WERI-Rb-1 (cell line): ENCODE measurements at regions not wholly inside any gene's neighbourhood (a gene's known extent, or its start where the extent isn't known, plus 50 kb on each side); places are given as distances from the start of the nearest gene placed in this dataset.
"Not testable (repeated sequence)": the region's sequence is repeated elsewhere in the genome, so short reads cannot be mapped to it uniquely, and the experiment has no call there.

Source experiments
- DNase-seq: peaks from one replicate; pipeline ENCODE4 v3.0.0-alpha.2; 2020
- H3K27ac ChIP-seq: fragments of 250-450 bp; sonication (Bioruptor Pico); 2 replicates; pipeline ENCODE4 v1.5.1; 2020; ENCODE audit warnings: mild to moderate bottlenecking, moderate library complexity
- H3K27me3 ChIP-seq: fragments of 250-450 bp; sonication (Bioruptor Pico); 2 replicates; pipeline ENCODE4 v1.5.1; 2021; ENCODE audit warnings: mild to moderate bottlenecking, low read depth, moderate library complexity; ENCODE audit not compliant: insufficient read depth, severe bottlenecking
- H3K36me3 ChIP-seq: fragments of 250-450 bp; sonication (Bioruptor Pico); 2 replicates; pipeline ENCODE4 v1.5.1; 2020; ENCODE audit warnings: mild to moderate bottlenecking, moderate library complexity
- H3K4me3 ChIP-seq: 2 replicates; pipeline ENCODE4 v1.5.1; 2011; ENCODE audit warnings: low read depth, mild to moderate bottlenecking, control low read depth, low read length
- H3K9me3 ChIP-seq: fragments of 250-450 bp; sonication (Bioruptor Pico); 2 replicates; pipeline ENCODE4 v1.5.1; 2021; ENCODE audit warnings: mild to moderate bottlenecking, moderate library complexity; ENCODE audit not compliant: severe bottlenecking
- TF ChIP-seq, protein P1 (sequence below): IDR thresholded peaks from 2 replicates; pipeline ENCODE4 v1.5.1; 2011; ENCODE audit warnings: low read depth, mild to moderate bottlenecking, control low read depth, inconsistent platforms, low read length

DNA sequence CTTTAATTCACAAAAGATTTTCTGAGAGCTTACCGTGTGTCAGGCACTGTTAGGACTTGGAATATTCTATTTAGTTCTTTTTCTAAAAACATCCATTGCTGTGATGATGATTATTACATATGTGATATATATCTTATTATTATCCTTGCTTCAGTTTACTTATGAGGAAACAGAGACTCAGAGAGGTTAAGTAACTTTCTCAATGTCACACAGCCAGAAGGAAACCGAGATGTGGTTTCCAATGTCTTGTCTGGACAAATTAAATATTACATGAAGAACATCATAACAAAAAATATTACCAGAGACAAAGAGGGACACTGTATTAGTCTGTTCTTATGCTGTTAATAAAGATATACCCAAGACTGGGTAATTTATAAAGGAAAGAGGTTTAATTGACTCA is 125.5 kb upstream of the DAP start:
- no peak for DNase-seq
- TF ChIP-seq, protein P1, sequence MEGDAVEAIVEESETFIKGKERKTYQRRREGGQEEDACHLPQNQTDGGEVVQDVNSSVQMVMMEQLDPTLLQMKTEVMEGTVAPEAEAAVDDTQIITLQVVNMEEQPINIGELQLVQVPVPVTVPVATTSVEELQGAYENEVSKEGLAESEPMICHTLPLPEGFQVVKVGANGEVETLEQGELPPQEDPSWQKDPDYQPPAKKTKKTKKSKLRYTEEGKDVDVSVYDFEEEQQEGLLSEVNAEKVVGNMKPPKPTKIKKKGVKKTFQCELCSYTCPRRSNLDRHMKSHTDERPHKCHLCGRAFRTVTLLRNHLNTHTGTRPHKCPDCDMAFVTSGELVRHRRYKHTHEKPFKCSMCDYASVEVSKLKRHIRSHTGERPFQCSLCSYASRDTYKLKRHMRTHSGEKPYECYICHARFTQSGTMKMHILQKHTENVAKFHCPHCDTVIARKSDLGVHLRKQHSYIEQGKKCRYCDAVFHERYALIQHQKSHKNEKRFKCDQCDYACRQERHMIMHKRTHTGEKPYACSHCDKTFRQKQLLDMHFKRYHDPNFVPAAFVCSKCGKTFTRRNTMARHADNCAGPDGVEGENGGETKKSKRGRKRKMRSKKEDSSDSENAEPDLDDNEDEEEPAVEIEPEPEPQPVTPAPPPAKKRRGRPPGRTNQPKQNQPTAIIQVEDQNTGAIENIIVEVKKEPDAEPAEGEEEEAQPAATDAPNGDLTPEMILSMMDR: no peak
- Histone ChIP-seq H3K36me3 (no peaks in the 10 kb centered on the region), H3K4me3 (no peak overlapping the region), H3K27ac (no peak overlapping the region), H3K27me3 (no peaks in the 10 kb centered on the region), H3K9me3 (peaks cover 3% of the 10 kb centered on the region)

DNA sequence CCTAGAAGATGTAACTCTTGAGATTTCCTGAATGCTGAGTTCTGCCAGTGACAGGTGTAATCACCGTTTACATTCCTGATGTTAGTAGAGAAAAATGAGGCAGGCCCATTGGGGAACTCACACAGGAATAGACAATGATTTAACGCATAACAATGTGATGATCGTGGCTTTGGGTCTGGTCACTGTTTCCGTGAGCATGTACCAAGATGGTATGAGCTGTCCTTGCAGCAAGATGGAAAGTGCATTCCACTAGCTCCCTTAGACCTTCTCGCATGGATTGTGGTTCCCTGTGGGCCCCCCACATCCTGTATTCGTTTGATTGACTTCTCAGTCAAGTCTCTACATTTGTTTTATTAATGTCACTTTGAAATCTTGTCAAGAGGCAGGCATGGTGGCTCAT is 124.0 kb upstream of the DAP start:
- H3K27me3 ChIP-seq: no peaks in the 10 kb centered on the region
- H3K9me3 ChIP-seq: peaks cover 3% of the 10 kb centered on the region
- H3K27ac ChIP-seq: no peak overlapping the region
- no peak overlapping the region for H3K4me3 ChIP-seq
- TF ChIP-seq, protein P1: no peak
- no peak for DNase-seq
- H3K36me3 ChIP-seq: no peaks in the 10 kb centered on the region

DNA sequence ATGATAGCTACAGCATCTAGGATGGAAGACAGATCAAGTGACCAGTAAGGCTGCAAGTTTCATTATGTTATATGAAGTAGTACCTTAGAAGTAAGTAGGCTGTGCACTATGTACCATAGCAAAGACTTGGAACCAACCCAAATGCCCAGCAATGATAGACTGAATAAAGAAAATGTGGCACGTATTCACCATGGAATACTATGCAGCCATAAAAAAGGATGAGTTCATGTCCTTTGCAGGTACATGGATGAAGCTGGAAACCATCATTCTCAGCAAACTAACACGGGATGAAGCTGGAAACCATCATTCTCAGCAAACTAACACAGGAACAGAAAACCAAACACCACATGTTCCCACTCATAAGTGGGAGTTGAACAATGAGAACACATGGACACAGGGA is 122.9 kb upstream of the DAP start:
- H3K9me3 ChIP-seq, H3K4me3 ChIP-seq, H3K27me3 ChIP-seq, DNase-seq, H3K36me3 ChIP-seq, H3K27ac ChIP-seq: not testable (repeated sequence)

DNA sequence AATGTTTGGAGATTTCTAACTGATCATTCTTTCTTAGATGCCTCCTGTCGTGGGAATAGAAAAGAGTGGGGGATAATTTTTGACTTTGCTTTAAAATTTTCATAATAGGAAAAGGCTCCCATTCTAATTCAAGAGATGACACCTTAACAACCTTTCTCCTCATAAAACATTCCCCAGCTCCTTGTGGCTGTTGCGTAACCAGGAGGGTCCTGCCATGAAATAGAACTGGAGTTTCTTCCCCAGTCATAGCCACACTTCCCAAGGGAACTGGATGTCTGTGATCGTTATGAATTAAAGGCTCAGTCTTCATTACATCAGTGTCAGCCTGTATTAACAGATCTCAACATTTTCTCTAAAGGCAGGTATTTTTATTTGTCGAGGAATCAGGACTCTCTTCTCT is 119.9 kb upstream of the DAP start:
- no peak for DNase-seq

DNA sequence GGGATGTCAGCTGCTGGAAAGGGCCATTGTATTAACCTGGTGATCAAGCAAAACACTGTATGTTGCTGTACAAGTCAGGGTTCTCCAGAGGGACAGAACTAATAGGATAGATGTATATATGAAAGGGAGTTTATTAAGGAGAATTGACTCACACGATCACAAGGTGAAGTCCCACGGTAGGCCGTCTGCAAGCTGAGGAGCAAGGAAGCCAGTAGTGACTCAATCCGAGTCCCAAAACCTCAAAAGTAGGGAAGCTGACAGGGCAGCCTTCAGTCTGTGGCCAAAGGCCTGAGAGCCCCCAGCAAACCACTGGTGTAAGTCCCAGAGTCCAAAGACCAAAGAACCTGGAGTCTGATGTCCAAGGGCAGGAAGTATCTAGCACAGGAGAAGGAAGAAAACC is 116.0 kb upstream of the DAP start:
- not testable (repeated sequence) for H3K27me3 ChIP-seq, DNase-seq, H3K27ac ChIP-seq, H3K36me3 ChIP-seq, H3K4me3 ChIP-seq, H3K9me3 ChIP-seq

More for the DNA sequence above, 119.9 kb upstream of the DAP start:
- H3K36me3 ChIP-seq: no peaks in the 10 kb centered on the region
- peaks cover 3% of the 10 kb centered on the region for H3K9me3 ChIP-seq
- no peaks in the 10 kb centered on the region for H3K27me3 ChIP-seq
- H3K27ac ChIP-seq: no peak overlapping the region
- TF ChIP-seq, protein P1: no peak
- H3K4me3 ChIP-seq: no peak overlapping the region

DNA sequence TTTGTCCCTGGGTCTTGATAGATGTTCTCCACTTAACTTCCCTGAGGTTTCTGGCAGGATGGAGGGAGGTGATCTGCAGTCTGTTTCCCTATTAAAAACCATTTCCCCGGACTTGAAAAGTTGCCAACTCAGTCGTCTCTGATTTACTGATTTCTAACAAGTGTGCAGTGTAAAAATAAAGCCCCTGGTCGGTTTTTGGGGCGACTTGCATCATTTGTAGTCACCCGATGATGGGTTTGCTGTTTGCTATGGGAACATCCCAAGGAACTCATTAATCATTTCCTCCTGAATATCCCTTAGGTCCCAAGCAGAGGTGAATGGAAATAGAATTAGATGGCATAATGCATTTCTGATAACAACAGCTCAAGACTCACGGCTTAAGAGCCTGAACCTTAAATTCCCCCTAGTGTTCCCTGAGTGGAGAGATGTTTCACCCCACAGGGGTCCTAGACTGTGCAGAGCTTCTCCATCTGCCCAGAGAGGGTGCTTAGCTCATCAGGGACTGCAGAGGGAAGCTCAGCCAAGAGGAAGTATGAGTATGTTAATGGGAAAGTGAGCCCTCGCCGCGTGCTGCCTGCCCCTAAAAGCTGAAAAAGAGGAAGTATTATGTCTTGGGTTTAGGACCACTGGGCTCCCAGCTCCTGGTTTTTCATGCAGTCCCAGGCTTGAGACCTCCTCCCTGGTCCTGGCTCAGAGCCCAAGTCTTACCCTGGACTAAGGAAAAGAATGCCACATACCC is 115.1 kb upstream of the DAP start:
- DNase-seq: no peak
- H3K27ac ChIP-seq: no peak overlapping the region
- H3K36me3 ChIP-seq: no peaks in the 10 kb centered on the region
- TF ChIP-seq, protein P1: no peak
- H3K27me3 ChIP-seq: no peaks in the 10 kb centered on the region
- H3K4me3 ChIP-seq: no peak overlapping the region
- H3K9me3 ChIP-seq: no peaks in the 10 kb centered on the region

DNA sequence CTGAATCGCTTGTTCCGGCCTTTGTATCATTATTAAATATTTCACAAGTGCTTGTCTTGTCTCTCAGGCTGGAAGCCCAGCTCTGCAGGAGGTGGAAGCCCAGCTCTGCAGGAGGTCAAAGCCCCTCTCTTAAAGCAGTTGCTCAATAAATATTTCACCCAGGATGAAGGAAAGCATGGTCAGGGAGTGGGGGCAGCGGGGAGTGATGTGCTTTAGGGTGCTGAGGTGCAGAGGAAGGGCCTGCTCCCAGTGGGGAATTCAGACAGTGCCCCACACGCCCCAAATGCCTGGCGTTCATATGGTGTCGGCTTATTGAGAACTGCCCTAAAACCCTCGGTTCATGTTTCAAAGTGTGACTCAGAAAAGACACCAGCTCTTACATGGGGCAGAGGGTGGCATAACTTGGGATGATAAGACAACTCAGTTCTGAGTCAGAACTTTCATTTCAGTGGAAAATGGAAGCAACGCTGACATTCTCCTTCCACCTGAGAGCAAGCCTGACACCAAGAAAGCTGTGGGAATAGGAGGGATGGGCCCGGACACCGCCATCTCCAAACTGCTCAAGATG is 114.3 kb upstream of the DAP start:
- H3K9me3 ChIP-seq: no peaks in the 10 kb centered on the region
- H3K36me3 ChIP-seq: no peaks in the 10 kb centered on the region
- H3K27me3 ChIP-seq: no peaks in the 10 kb centered on the region
- no peak overlapping the region for H3K4me3 ChIP-seq
- TF ChIP-seq, protein P1: no peak
- H3K27ac ChIP-seq: no peak overlapping the region
- no peak for DNase-seq
